Stimulated activated CD4-positive, alpha-beta T cell treated with anti-CD3 and anti-CD28 coated beads, Interleukin-2, amount 100 ng/mL, for 24 hours (primary cell): ENCODE measurements at regions not wholly inside any gene's neighbourhood (a gene's known extent, or its start where the extent isn't known, plus 50 kb on each side); places are given as distances from the start of the nearest gene placed in this dataset.

Source experiments
- DNase-seq, 2 donors: peaks; one replicate each; pipeline ENCODE4 v3.0.0-alpha.2; 2020

GRCh38 chr1:116234429-116234828, 123.2 kb downstream of the MAB21L3 start:
- DNase-seq, result no peak

- DNase-seq, result no peak
Observed at GRCh38 chr1:116239916-116240315, 128.7 kb downstream of the MAB21L3 start.

- DNase-seq, result no peak
Observed at GRCh38 chr1:116242741-116243140, 130.3 kb upstream of the ATP1A1 start.

- DNase-seq, result no peak
Observed at GRCh38 chr1:116243333-116244054, 129.6 kb upstream of the ATP1A1 start.

- DNase-seq, result no peak
Observed at GRCh38 chr1:116246174-116246573, 126.9 kb upstream of the ATP1A1 start.

- DNase-seq, result no peak
Observed at GRCh38 chr1:116252271-116252670, 120.8 kb upstream of the ATP1A1 start.

- no peak for DNase-seq
Observed at GRCh38 chr1:116252785-116253184, 120.3 kb upstream of the ATP1A1 start.

GRCh38 chr1:116253566-116254382, 119.3 kb upstream of the ATP1A1 start:
- no peak for DNase-seq

GRCh38 chr1:116254776-116255175, 118.3 kb upstream of the ATP1A1 start:
- no peak for DNase-seq

- no peak for DNase-seq
Observed at GRCh38 chr1:116255486-116256285, 117.4 kb upstream of the ATP1A1 start.

GRCh38 chr1:116256286-116256649, 116.8 kb upstream of the ATP1A1 start:
- no peak for DNase-seq

GRCh38 chr1:116256875-116257274, 116.2 kb upstream of the ATP1A1 start:
- DNase-seq, result no peak

GRCh38 chr1:116257341-116257767, 115.7 kb upstream of the ATP1A1 start:
- peak in 1 of 2 donors; percentile 26 for DNase-seq

GRCh38 chr1:116257836-116258235, 115.2 kb upstream of the ATP1A1 start:
- no peak for DNase-seq

GRCh38 chr1:116258668-116259419, 114.2 kb upstream of the ATP1A1 start:
- no peak for DNase-seq

GRCh38 chr1:116259663-116260062, 113.4 kb upstream of the ATP1A1 start:
- DNase-seq, result no peak

- no peak for DNase-seq
Observed at GRCh38 chr1:116260115-116260514, 112.9 kb upstream of the ATP1A1 start.

GRCh38 chr1:116260621-116261020, 112.4 kb upstream of the ATP1A1 start:
- DNase-seq, result no peak

GRCh38 chr1:116261227-116261626, 111.8 kb upstream of the ATP1A1 start:
- no peak for DNase-seq

- no peak for DNase-seq
Observed at GRCh38 chr1:116262207-116262994, 110.6 kb upstream of the ATP1A1 start.

GRCh38 chr1:116262995-116263385, 110.1 kb upstream of the ATP1A1 start:
- no peak for DNase-seq
